H54 (cell line): ENCODE measurements at regions not wholly inside any gene's neighbourhood (a gene's known extent, or its start where the extent isn't known, plus 50 kb on each side); places are given as distances from the start of the nearest gene placed in this dataset.
"Not testable (repeated sequence)": the region's sequence is repeated elsewhere in the genome, so short reads cannot be mapped to it uniquely, and the experiment has no call there.

ENCODE experiments used
- DNase-seq: peaks from one replicate; pipeline ENCODE4 v3.0.0; 2011; ENCODE audit warnings: low spot score, mixed read lengths; ENCODE audit not compliant: insufficient read length
- FAIRE-seq: peaks from 3 replicates; lab custom pipeline; 2011; peaks lifted over from hg19 to GRCh38; lab: Jason Lieb, UNC
- POLR2A ChIP-seq: IDR thresholded peaks from 2 replicates; pipeline ENCODE4 v1.6.1; 2011; ENCODE audit warnings: low read depth, mild to moderate bottlenecking, low read length

DNA sequence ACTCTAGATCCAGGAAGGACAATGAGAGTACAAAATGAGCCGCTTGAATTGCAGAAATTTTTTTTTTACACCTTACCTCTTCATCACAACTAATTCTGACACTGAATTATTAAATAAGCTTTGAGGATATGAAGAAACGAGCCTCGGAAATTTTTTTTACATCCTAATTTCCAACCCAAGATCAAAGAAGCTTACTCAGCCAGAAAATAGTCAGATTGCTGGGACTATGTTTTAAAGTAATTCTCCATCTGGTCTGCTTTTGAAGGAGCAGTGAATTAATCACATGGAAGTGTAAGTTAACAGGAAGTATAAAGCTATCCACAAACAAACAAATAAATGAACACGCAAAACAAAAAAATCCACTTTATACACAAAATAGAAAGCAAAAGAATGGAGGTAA is 437.0 kb upstream of the KCNMB2 start:
- TF ChIP-seq POLR2A, result no peak
- DNase-seq (no peak), FAIRE-seq (no peak)

DNA sequence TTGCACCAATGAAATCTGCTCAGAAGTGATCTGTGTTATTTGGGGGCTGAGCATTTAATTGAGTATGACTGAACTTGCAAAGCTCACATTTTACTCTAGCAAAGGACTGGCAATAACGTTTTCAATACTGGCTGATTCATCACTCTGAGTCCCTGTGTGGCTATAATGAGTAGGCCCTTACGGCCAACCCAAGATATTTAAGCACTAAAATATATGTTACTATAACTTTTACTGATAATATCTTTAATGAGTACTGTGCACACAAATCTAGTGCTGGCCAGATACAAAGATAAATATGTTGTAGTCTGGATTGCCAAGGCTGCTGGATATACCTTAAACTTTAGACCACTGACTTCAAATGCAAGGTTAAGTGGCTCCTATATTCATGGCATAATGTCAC is 436.4 kb upstream of the KCNMB2 start:
- no peak for TF ChIP-seq POLR2A
- FAIRE-seq, result no peak
- no peak for DNase-seq

DNA sequence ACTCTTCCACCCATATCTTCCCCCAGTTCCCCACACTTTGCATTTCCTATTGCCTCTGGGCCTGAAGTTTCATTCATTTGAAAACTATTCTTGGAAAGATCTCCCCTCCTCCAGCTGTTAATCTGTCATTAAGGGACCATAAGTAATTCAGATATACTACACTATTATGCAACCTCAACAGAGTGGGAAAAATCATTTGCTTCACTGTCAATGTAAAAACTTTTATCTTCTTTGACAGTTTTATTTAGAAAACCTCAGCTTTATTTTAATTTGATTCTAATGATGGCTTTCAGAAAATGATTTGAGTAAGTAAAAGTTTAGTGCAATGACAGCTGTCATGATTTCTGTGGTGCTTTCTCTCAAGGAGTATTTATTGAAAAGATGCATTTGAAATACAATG is 435.3 kb upstream of the KCNMB2 start:
- DNase-seq, result no peak
- no peak for TF ChIP-seq POLR2A
- no peak for FAIRE-seq

DNA sequence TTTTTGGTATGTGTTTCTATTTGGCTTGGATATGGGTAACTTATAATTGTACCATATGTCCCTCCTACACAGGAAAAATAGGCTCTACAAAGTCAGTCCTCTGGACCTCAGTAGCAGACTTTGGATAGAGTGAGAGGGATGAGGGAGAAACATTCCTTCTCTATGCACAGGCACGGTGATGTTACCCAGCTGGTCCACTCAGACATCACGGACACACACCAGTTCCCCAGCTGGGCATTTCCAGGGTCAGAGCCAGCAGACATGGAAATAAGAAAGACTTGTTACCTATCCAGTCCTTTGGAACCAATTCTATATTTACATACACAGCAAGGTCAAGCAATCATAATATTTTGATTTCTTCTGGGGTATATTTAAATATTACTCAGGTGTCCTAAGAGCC is 433.1 kb upstream of the KCNMB2 start:
- TF ChIP-seq POLR2A, result no peak
- FAIRE-seq, result no peak

DNA sequence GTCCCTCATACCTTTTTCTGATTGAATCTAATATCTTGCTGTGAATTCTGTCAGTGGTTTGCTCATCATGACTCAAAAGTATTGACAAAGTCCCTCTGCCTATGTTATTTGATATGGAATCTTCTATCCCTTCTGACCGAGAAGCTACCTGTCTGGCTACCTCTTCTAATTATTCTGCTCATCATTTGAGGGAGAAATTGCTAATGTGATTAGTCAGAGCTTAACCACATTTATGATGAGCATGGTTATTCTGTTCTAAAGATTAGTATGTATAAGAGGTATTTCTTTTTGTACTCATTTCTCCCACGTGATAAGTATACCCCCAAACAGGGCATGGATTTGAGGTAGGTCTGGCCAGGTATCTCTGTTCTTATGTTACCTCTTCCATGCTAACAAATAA is 428.4 kb upstream of the KCNMB2 start:
- FAIRE-seq (no peak), DNase-seq (no peak)
- TF ChIP-seq POLR2A, result no peak

More for the DNA sequence above, 433.1 kb upstream of the KCNMB2 start:
- no peak for DNase-seq

DNA sequence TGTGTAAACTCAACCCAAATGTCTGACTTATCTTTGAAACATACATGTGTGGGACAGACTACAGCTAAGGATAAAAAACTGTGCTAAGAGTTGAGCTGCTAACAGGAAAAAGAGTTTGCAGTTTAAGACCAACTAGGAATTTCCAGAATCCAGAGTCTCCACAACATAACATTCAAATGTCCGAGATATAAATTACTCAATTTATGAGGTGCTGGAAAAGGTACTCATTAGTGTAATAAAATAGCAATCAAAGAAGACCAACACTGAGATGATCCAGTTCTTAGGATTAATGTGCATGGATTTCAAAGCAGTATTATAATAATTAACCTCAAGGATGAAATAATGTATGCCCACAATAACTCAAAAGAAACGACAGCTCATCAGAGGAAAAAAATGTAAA is 426.5 kb upstream of the KCNMB2 start:
- DNase-seq (no peak), FAIRE-seq (no peak)
- TF ChIP-seq POLR2A, result no peak

DNA sequence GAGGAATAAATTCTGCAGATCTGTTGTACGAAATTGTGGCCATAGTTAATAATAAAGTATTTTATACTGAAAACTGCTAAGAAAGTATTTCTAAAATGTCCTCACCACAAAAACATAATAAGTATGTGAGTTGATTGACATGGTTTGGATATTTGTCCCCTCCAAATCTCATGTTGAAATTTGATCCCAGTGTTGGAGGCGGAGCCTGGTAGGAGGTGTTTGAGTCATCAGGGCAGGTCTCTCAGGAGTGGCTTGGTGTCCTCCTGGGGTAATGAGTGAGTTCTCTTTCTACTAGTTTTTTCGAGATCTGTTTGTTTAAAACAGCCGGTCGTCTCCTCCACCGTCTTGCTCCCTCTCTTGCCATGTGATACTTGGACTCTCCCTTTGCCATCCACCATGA is 424.1 kb upstream of the KCNMB2 start:
- TF ChIP-seq POLR2A, result no peak
- FAIRE-seq (no peak), DNase-seq (no peak)

DNA sequence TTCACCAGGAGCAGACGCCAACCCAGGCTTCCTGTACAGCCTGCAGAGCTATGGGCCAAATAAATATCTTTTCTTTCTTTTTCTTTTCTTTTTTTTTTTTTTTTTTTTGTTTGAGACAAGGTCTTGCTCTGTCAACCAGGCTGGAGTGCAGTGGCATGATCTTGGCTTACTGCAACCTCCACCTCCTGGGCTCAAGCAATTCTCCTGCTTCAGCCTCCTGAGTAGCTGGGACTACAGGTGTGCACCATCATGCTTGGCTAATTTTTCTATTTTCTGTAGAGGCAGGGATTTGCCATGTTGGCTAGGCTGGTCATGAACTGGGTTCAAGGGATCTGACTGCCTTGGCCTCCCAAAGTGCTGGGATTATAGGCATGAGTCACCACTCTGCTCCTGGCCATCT is 423.7 kb upstream of the KCNMB2 start:
- not testable (repeated sequence) for FAIRE-seq, DNase-seq

DNA sequence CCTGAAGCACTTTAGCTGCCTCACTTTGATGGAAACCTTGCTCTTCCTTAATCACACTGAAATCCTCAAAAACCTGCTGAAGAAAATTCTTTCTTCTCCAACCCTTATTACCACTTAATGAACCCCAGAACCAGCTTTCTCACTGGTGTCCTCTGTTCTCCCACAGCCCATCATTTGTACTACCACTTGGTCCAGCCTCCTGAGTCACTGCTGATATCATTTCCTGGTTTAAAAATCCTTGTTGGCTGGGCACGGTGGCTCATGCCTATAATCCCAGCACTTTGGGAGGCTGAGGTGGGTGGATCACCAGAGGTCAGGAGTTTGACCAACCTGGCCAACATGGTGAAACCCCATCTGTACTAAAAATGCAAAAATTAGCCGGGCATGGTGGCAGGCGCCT is 418.6 kb upstream of the KCNMB2 start:
- DNase-seq (no peak), FAIRE-seq (no peak)
- TF ChIP-seq POLR2A, result no peak

DNA sequence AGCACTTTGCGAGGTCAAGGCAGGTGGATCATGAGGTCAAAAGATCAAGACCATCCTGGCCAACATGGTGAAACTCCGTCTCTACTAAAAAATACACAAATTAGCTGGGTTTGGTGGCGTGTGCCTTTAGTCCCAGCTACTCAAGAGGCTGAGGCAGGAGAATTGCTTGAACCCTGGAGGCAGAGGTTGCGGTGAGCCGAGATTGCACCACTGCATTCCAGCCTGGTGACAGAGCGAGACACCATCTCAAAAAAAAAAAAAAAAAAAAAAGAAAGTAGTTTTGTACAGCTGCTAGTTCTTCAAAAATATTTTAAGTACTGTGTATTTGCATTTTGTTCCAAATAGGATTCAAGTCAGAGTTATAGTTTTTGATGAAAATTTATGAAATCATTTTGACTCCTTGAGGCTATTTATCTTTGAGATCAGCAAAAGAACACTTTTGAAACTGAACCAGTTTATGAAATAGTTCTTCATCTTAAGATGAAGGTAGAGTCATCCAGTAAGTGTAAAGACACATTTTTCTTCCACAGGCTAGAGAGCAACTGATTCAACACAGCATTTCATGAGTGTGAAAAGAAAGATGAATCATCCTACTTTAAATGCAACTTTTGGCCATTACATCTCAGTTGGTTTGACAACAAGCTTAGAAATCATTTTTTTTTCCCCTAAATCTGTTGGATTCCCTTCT is 416.5 kb upstream of the KCNMB2 start:
- DNase-seq, FAIRE-seq: not testable (repeated sequence)

DNA sequence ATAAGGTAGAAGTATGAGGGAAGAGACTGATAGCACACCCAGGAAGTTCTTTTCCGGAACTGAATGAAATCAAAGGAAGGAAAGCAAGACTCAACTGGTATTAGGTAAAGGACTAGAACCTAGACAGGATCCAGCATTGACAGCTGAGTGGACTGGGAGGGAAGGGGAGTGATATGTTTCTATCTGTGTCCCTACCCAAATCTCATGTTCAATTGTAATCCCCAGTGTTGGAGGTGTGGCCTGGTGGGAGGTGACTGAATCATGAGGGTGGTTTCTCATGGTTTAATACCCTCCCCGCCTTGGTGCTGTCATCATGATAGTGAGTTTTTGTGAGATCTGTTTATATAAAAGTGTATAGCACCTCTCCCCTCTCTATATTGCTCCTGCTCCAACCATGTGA is 415.9 kb upstream of the KCNMB2 start:
- no peak for FAIRE-seq
- DNase-seq, result no peak
- no peak for TF ChIP-seq POLR2A

DNA sequence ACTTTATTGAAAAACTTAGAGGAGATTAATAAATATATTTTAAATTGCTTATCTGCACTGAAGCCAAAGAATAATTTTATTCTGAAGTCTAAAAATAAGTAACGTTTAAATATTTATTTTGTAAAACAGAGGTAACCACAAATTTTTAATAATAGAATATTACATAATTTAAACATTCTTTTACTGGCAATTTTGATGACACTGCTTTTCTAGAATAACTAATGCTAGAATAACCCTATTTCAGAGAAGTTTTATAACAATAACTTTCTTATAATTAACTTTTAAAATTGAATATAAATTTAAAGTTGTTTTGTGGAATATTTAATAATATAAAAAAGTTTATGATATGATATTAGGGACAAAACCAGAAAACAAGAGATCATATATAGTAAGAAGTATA is 409.6 kb upstream of the KCNMB2 start:
- DNase-seq (no peak), FAIRE-seq (no peak)
- TF ChIP-seq POLR2A, result no peak

DNA sequence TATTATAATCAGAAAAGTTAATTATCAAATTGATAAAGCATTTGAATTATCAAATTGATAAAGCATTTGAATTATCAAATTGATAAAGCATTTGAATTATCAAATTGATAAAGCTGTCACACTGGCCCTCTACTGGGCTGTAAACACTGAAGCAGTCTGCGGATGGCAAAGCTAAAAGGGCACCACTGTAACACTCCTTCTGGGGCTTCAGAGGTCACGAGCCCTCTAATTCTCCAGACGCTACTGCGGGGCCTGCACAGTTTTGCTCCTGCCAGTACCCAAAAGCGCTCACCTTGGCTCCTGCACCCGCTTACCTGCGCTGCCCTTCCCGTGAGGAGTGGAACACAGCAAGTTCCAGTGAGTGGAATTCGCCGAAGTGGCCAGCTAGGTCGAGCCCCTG is 409.0 kb upstream of the KCNMB2 start:
- FAIRE-seq, result no peak
- TF ChIP-seq POLR2A, result no peak

DNA sequence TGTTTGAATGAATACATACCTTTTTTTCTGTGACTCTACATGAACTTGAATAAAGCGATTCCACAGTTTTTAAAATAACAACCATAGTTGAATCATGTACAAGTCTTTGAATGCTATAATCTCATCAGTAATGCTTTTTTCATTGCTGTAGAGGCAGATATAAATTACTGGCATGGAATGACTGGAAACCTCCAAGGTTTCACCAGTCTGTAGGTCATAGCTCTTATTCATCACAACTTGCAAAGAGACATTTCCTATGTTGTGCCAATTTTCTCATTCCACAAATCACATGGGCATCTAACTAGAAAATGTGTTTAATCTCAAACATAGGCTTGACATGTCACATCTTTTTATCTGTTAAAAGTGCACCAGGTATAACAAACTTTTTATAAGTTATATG is 407.1 kb upstream of the KCNMB2 start:
- TF ChIP-seq POLR2A, result no peak
- FAIRE-seq, result no peak
- no peak for DNase-seq

More for the DNA sequence above, 409.0 kb upstream of the KCNMB2 start:
- no peak for DNase-seq

DNA sequence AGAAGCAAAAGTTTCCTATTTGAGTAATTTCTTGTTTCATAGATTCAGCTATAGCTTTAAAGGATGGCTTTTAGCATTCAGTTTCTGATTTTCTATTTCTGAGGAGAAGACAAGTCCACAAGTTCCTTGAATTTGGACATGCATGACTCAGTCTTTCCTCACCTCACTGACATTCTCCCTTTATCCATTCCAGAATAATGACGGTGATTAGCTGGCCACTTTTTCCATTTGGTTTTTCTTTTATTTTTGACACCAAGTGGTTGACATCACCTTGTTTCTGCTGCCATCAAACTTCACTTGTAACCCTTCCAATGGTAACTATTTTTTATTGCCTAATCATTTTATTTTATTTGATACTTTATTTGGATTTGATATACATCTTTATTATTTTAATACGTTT is 404.4 kb upstream of the KCNMB2 start:
- FAIRE-seq (no peak), DNase-seq (no peak)
- no peak for TF ChIP-seq POLR2A

DNA sequence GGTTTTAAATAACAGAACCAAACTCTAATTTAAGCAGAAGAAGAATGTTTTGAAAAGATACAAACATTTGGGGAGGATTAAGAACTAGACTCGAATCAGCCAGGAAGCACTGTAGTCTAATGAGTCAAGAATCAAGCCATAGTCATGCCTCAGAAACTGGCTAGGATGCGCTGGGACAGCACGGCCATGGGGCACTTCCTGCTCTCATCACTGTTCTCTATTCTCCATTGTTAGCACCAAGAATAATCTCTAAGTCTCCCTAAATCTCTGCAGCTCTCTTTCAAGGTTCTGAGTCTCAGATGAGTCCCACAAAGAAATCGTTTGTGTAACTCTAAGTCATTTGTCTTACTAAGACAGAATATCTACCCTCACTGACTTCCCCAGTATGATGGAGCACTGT is 399.0 kb upstream of the KCNMB2 start:
- FAIRE-seq (no peak), DNase-seq (no peak)
- TF ChIP-seq POLR2A, result no peak

DNA sequence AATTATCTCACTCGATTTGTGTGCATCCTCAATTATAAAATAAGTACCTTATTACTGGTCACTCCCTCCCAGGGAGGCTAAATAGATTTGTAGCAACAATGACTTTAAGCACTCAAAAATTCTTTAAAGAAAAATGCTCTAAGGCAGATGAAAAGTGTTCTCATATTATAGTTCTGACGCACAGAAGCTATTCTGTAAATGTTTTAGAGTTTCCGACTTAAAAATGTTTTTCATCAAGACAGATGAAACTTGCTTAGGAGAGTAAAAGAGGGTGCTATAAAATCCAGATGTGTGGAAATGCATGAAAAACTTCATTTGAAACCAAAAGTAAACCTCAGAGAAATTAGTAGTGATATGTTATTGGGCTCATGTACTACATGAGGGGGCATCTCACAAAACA is 398.4 kb upstream of the KCNMB2 start:
- FAIRE-seq (no peak), DNase-seq (no peak)
- TF ChIP-seq POLR2A, result no peak
